Heart right ventricle (tissue), 16 donors: ENCODE measurements at regions not wholly inside any gene's neighbourhood (a gene's known extent, or its start where the extent isn't known, plus 50 kb on each side); places are given as distances from the start of the nearest gene placed in this dataset.

Experiments
- ATAC-seq, 8 donors: fragments of 200-7000 bp; cut with Tn5 transposase; one replicate each; pipeline ENCODE4 v1.9.1; 2020; ENCODE audit warnings: mild to moderate bottlenecking in 8 of 8, moderate library complexity in 8 of 8, moderate number of reproducible peaks in 1 of 8
- DNase-seq, 2 donors: peaks; one replicate each; pipeline ENCODE4 v3.0.0-alpha.2; 2020
- H3K27ac ChIP-seq, 10 donors: fragments of 200-600 bp; sonication (generic) in 2 of 10; one replicate each; pipeline versions ENCODE4 v1.5.0 to v1.8.0; 2020 to 2022; ENCODE audit warnings: mild to moderate bottlenecking in 3 of 10
- H3K27me3 ChIP-seq, 7 donors: fragments of 200-600 bp; one replicate each; pipeline ENCODE4 v1.8.0; 2021 to 2022; ENCODE audit warnings: mild to moderate bottlenecking in 2 of 7
- H3K36me3 ChIP-seq, 9 donors: fragments of 200-600 bp; sonication (generic) in 1 of 9; one replicate each; pipeline versions ENCODE4 v1.5.0 to v1.8.0; 2020 to 2022; ENCODE audit warnings: mild to moderate bottlenecking in 2 of 9
- H3K4me1 ChIP-seq, 9 donors: fragments of 200-600 bp; sonication (generic) in 1 of 9; one replicate each; pipeline versions ENCODE4 v1.5.0 to v1.8.0; 2020 to 2022; ENCODE audit warnings: mild to moderate bottlenecking in 4 of 9
- H3K4me3 ChIP-seq, 10 donors: fragments of 200-600 bp; sonication (generic) in 2 of 10; one replicate each; pipeline versions ENCODE4 v1.5.0 to v1.8.0; 2020 to 2022; ENCODE audit warnings: mild to moderate bottlenecking in 7 of 10, moderate library complexity in 2 of 10
- H3K9me3 ChIP-seq, 11 donors: fragments of 200-600 bp in 10 of 11; sonication (generic) in 2 of 11; one replicate each; pipeline versions ENCODE4 v1.5.0 to v1.8.0; 2013 to 2022; ENCODE audit warnings: mild to moderate bottlenecking in 2 of 11, control low read depth in 1 of 11, moderate library complexity in 1 of 11
- WGBS, 2 donors: extraction: QIAGEN DNeasy Blood & Tissue Kit; methylation state at CpG; one replicate each; pipeline ENCODE4 v1.1.7; 2013; ENCODE audit warnings: inconsistent platforms in 1 of 2; 5-methylcytosine and 5-hydroxymethylcytosine counted together
- intact Hi-C, 10 donors: fragments of 100-400 bp; cut with DNase I; formaldehyde crosslinking; loops; one replicate each; pipeline versions ENCODE4 v1.11.1 to v1.14.2; 2022
- TF ChIP-seq, protein P1 (sequence below), 9 donors: fragments of 200-600 bp; sonication (generic) in 2 of 9; IDR thresholded peaks; one replicate each; pipeline versions ENCODE4 v1.5.0 to v1.8.0; 2021 to 2022; ENCODE audit warnings: antibody characterized with exemption in 9 of 9, mild to moderate bottlenecking in 5 of 9, moderate library complexity in 1 of 9
- donor health status: Arrhythmogenic right ventricular cardiomyopathy.
- donor health status: ischemic (EF 13 %, LVEDD 7.1; RV severe dilation, severe dysfunction).
- donor health status: healthy with polysubstance abuse.
- donor health status: DM: no; HTN: yes; CAD: no.
- donor health status: DM: no; HTN: no; CAD: no.
- donor health status: ischemic (EF 25% LVEDD 6.9; RV normal size, moderate dysfunction).
- donor health status: ischemic (EF 25% LVEDD 5.7; RV mildly dilated, moderate dysfunction).
- donor health status: healthy.
- donor health status: DM: yes; HTN: yes; CAD: no.
- donor health status: Ischemic cardiomyopathy.
- donor health status: ischemic (EF 35%, LVEDD 5.7; RV mildly dilated, moderate dysfunction).
- donor health status: nonischemic (EF 11% LVEDD 7.7; RV severe dilation, severe dysfunction).
- donor health status: DM: yes; HTN: yes; CAD: no.
- donor health status: PGD.
- donor health status: ischemic (EF 29% LVEDD 5.4; RV normal size, mild dysfunction).
- donor health status: nonischemic (EF 23%, LVEDD 6.1; RV moderate dilation, normal function).

GRCh38 chr1:23618586-23619083, 59.3 kb upstream of the ID3 start:
- Histone ChIP-seq H3K4me3 (peak overlapping the region in 1 of 10 donors; percentile 46), H3K27me3 (peaks cover 0 to 33% (median 6%) of the 10 kb centered on the region in 7 donors), H3K27ac (no peak overlapping the region), H3K4me1 (peaks cover 0 to 13% (median 3%) of the 10 kb centered on the region in 9 donors), H3K36me3 (no peaks in the 10 kb centered on the region), H3K9me3 (no peaks in the 10 kb centered on the region)
- TF ChIP-seq, protein P1, sequence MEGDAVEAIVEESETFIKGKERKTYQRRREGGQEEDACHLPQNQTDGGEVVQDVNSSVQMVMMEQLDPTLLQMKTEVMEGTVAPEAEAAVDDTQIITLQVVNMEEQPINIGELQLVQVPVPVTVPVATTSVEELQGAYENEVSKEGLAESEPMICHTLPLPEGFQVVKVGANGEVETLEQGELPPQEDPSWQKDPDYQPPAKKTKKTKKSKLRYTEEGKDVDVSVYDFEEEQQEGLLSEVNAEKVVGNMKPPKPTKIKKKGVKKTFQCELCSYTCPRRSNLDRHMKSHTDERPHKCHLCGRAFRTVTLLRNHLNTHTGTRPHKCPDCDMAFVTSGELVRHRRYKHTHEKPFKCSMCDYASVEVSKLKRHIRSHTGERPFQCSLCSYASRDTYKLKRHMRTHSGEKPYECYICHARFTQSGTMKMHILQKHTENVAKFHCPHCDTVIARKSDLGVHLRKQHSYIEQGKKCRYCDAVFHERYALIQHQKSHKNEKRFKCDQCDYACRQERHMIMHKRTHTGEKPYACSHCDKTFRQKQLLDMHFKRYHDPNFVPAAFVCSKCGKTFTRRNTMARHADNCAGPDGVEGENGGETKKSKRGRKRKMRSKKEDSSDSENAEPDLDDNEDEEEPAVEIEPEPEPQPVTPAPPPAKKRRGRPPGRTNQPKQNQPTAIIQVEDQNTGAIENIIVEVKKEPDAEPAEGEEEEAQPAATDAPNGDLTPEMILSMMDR (IDR thresholded peaks at IDR 0.05), result no peak
- intact Hi-C loops, result no loop called here
- 86 to 88% methylated on average over 7 of the region's 7 CpGs for WGBS, 2 donors
- DNase-seq (no peak), ATAC-seq (no peak)

GRCh38 chr1:23617084-23617521, 57.8 kb upstream of the ID3 start:
- peaks cover 0 to 23% (median 3%) of the 10 kb centered on the region in 9 donors for H3K4me1 ChIP-seq
- no peak overlapping the region for H3K4me3 ChIP-seq
- peaks cover 0 to 33% (median 6%) of the 10 kb centered on the region in 7 donors for H3K27me3 ChIP-seq
- 71 to 73% methylated on average over 8 of the region's 8 CpGs for WGBS, 2 donors
- ATAC-seq, result no peak
- no peaks in the 10 kb centered on the region for H3K9me3 ChIP-seq
- DNase-seq, result no peak
- intact Hi-C loops, result no loop called here
- H3K27ac ChIP-seq, result no peak overlapping the region
- TF ChIP-seq, protein P1 (IDR thresholded peaks at IDR 0.05), result no peak
- no peaks in the 10 kb centered on the region for H3K36me3 ChIP-seq

- H3K4me1 ChIP-seq, result peaks cover 0 to 23% (median 3%) of the 10 kb centered on the region in 9 donors
- ATAC-seq, result no peak
- peaks cover 0 to 30% (median 6%) of the 10 kb centered on the region in 7 donors for H3K27me3 ChIP-seq
- intact Hi-C loops, result no loop called here
- 93 to 94% methylated on average over 5 of the region's 5 CpGs for WGBS, 2 donors
- H3K36me3 ChIP-seq, result no peaks in the 10 kb centered on the region
- no peak overlapping the region for H3K27ac ChIP-seq
- H3K4me3 ChIP-seq, result no peak overlapping the region
- TF ChIP-seq, protein P1 (IDR thresholded peaks at IDR 0.05), result no peak
- no peaks in the 10 kb centered on the region for H3K9me3 ChIP-seq
- DNase-seq, result no peak
Observed at GRCh38 chr1:23616292-23616824, 57.1 kb upstream of the ID3 start.

DNA sequence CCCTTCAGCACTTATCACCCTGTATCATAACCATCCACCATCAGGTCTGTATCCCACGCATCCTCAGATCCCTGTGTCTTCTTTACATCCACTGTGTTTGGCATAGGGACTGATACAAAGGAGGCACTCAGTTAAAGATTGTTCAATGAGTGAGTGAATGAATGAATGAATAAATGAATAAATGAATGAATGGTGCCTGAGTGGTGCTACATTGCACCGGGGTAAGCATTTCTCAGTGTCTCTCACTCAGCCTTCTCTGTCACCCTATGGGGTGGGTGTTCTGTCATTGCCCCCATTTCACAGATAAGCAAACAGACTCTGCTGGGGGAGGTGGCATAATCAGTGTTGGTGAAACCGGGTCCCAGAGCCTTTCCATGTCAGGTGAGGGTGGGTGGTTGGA, 56.6 kb upstream of the ID3 start:
- TF ChIP-seq, protein P1 (IDR thresholded peaks at IDR 0.05), result no peak
- ATAC-seq, result no peak
- Histone ChIP-seq H3K9me3 (no peaks in the 10 kb centered on the region), H3K4me1 (peaks cover 0 to 23% (median 3%) of the 10 kb centered on the region in 9 donors), H3K4me3 (no peak overlapping the region), H3K27me3 (peaks cover 0 to 29% (median 6%) of the 10 kb centered on the region in 7 donors), H3K27ac (no peak overlapping the region), H3K36me3 (no peaks in the 10 kb centered on the region)
- intact Hi-C loops, result no loop called here
- DNase-seq, result no peak
- WGBS, 2 donors, result 77% methylated on average over 3 of the region's 3 CpGs
